GM12891 (cell line): ENCODE measurements at regions not wholly inside any gene's neighbourhood (a gene's known extent, or its start where the extent isn't known, plus 50 kb on each side); places are given as distances from the start of the nearest gene placed in this dataset.

ENCODE experiments used
- PAX5 ChIP-seq: IDR thresholded peaks from 2 replicates; pipeline ENCODE4 v1.6.1; 2011; ENCODE audit warnings: low read length, moderate library complexity, mild to moderate bottlenecking; ENCODE audit not compliant: insufficient read depth, severe bottlenecking
- POLR2A ChIP-seq: IDR thresholded peaks from 2 replicates; pipeline ENCODE4 v1.6.1; 2011; ENCODE audit warnings: low read depth, low read length, control low read depth
- POLR2AphosphoS5 ChIP-seq: IDR thresholded peaks from 2 replicates; pipeline ENCODE4 v1.6.1; 2011; ENCODE audit warnings: low read depth, low read length, control low read depth
- POU2F2 ChIP-seq: IDR thresholded peaks from 2 replicates; pipeline ENCODE4 v1.6.1; 2011; ENCODE audit warnings: low read depth, mild to moderate bottlenecking, control low read depth, low read length, moderate library complexity
- SPI1 ChIP-seq: IDR thresholded peaks from 2 replicates; pipeline ENCODE4 v1.6.1; 2011; ENCODE audit warnings: low read depth, low read length, control low read depth
- TAF1 ChIP-seq: IDR thresholded peaks from 2 replicates; pipeline ENCODE4 v1.6.1; 2011; ENCODE audit warnings: low read depth, low read length, control low read depth

DNA sequence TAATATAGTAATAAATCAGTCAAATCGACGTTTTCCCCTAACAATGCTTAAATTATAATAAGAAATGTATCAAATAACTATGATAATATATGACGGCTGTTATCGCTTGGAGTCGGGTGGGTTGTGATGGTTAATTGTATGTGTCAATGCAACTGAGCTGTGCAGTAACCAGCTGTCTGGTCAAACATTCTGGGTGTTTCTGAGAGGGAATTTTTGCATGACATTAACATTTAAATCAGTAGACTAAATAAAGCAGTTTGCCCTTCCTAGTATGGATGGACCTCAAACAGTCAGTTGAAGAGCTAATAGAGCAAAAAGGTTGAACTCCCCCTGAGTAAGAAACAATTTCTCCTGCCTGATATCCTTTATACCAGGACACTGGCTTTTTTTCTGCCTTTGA lies 96.7 kb downstream of the YIPF7 start:
- TF ChIP-seq POLR2AphosphoS5 = no peak
- no peak for TF ChIP-seq TAF1
- no peak for TF ChIP-seq POLR2A
- no peak for TF ChIP-seq PAX5
- TF ChIP-seq POU2F2 = no peak
- no peak for TF ChIP-seq SPI1
